ENCODE measurements at regions not wholly inside any gene's neighbourhood (a gene's known extent, or its start where the extent isn't known, plus 50 kb on each side); places are given as distances from the start of the nearest gene placed in this dataset.
"Not testable (repeated sequence)": the region's sequence is repeated elsewhere in the genome, so short reads cannot be mapped to it uniquely, and the experiment has no call there.

- not testable (repeated sequence) for DNase-seq (ENCODE audit: low spot score)
Measured at GRCh38 chr15:85264614-85265190, 115.7 kb upstream of the AKAP13 start.

GRCh38 chr15:85267158-85267857 lies 113.1 kb upstream of the AKAP13 start:
- not testable (repeated sequence) for DNase-seq (ENCODE audit: low spot score)

GRCh38 chr15:85274315-85275050 lies 105.9 kb upstream of the AKAP13 start:
- DNase-seq (ENCODE audit: low spot score), result no peak

GRCh38 chr15:85276508-85276907 lies 103.9 kb upstream of the AKAP13 start:
- DNase-seq (ENCODE audit: low spot score), result no peak

- no peak for DNase-seq (ENCODE audit: low spot score)
Measured at GRCh38 chr15:85276921-85277320, 103.5 kb upstream of the AKAP13 start.

GRCh38 chr15:85277847-85278370 lies 102.5 kb upstream of the AKAP13 start:
- no peak for DNase-seq (ENCODE audit: low spot score)

- DNase-seq (ENCODE audit: low spot score), result no peak
Measured at GRCh38 chr15:85280203-85280602, 100.2 kb upstream of the AKAP13 start.

- no peak for DNase-seq (ENCODE audit: low spot score)
Measured at GRCh38 chr15:85281293-85281882, 99.0 kb upstream of the AKAP13 start.

- DNase-seq (ENCODE audit: low spot score), result no peak
Measured at GRCh38 chr15:85282504-85283115, 97.8 kb upstream of the AKAP13 start.

- DNase-seq (ENCODE audit: low spot score), result not testable (repeated sequence)
Measured at GRCh38 chr15:85283815-85284214, 96.6 kb upstream of the AKAP13 start.

- DNase-seq (ENCODE audit: low spot score), result no peak
Measured at GRCh38 chr15:85284497-85284896, 95.9 kb upstream of the AKAP13 start.

GRCh38 chr15:85289677-85290365 lies 90.6 kb upstream of the AKAP13 start:
- DNase-seq (ENCODE audit: low spot score), result peak; percentile 82

- DNase-seq (ENCODE audit: low spot score), result not testable (repeated sequence)
Measured at GRCh38 chr15:85292583-85292982, 87.8 kb upstream of the AKAP13 start.

- peak; percentile 79 for DNase-seq (ENCODE audit: low spot score)
Measured at GRCh38 chr15:85296615-85297402, 83.6 kb upstream of the AKAP13 start.

- no peak for DNase-seq (ENCODE audit: low spot score)
Measured at GRCh38 chr15:85297537-85297936, 82.9 kb upstream of the AKAP13 start.

GRCh38 chr15:85298366-85298765 lies 82.0 kb upstream of the AKAP13 start:
- no peak for DNase-seq (ENCODE audit: low spot score)

GRCh38 chr15:85298941-85299340 lies 81.5 kb upstream of the AKAP13 start:
- DNase-seq (ENCODE audit: low spot score), result no peak

- DNase-seq (ENCODE audit: low spot score), result no peak
Measured at GRCh38 chr15:85302271-85302670, 78.1 kb upstream of the AKAP13 start.

GRCh38 chr15:85305050-85305449 lies 75.4 kb upstream of the AKAP13 start:
- DNase-seq (ENCODE audit: low spot score), result no peak

GRCh38 chr15:85306946-85307686 lies 73.3 kb upstream of the AKAP13 start:
- no peak for DNase-seq (ENCODE audit: low spot score)
